K562 (cell line): ENCODE measurements at regions not wholly inside any gene's neighbourhood (a gene's known extent, or its start where the extent isn't known, plus 50 kb on each side); places are given as distances from the start of the nearest gene placed in this dataset.

Experiments
- ATAC-seq: fragments of 200-7000 bp; cut with Tn5 transposase; 3 replicates; pipeline ENCODE4 v1.9.1; 2020; ENCODE audit warnings: moderate library complexity
- BruUV-seq: library from RNA; stranded (reverse); fragments of 400-500 nt; replicated peaks from 2 replicates; lab custom pipeline; 2021; lab: Mats Ljungman, UMichigan
- CTCF ChIA-PET: fragments of 300-600 bp; formaldehyde crosslinking; extraction: SDS; loops from one replicate; lab custom pipeline; 2021; ENCODE audit warnings: low intra/inter-chr PET ratio; lab: Yijun Ruan, JAX
- POLR2A ChIA-PET: fragments of 300-600, 350-650 bp; sonication (Branson Sonifier 250); formaldehyde crosslinking; extraction: SDS; loops from one replicate; lab custom pipeline; 2021; ENCODE audit warnings: antibody characterized with exemption, inconsistent platforms; lab: Yijun Ruan, JAX
- DNase-seq, 4 experiments: peaks; one replicate each; pipeline versions ENCODE4 v3.0.0 to v3.0.0-alpha.2; 2011 to 2018; ENCODE audit warnings: low spot score in 3 of 4, mixed read lengths in 3 of 4; ENCODE audit errors: extremely low read depth in 1 of 4
- FAIRE-seq: peaks from 2 replicates; lab custom pipeline; 2011; peaks lifted over from hg19 to GRCh38; lab: Jason Lieb, UNC
- H2AFZ ChIP-seq: 2 replicates; pipeline ENCODE4 v1.6.0; 2011; ENCODE audit warnings: low read depth, low read length, control low read depth, inconsistent platforms
- H3K27ac ChIP-seq: fragments of 200-600 bp; 3 replicates; pipeline ENCODE4 v1.8.0; 2011; ENCODE audit warnings: low read depth, mild to moderate bottlenecking, control low read depth, inconsistent platforms, low read length, moderate library complexity, mixed read lengths; ENCODE audit errors: extremely low read depth
- H3K27me3 ChIP-seq, 2 experiments: fragments of 300-600 bp in 1 of 2; 2 replicates in 1 of 2; 3 replicates in 1 of 2; pipeline versions ENCODE4 v1.6.0 to v1.8.0; 2011; ENCODE audit warnings: inconsistent platforms in 2 of 2, low read length in 2 of 2, mild to moderate bottlenecking in 1 of 2, mixed read lengths in 1 of 2, moderate library complexity in 1 of 2; ENCODE audit not compliant: control insufficient read depth in 2 of 2, insufficient read depth in 2 of 2
- H3K36me3 ChIP-seq: fragments of 300-600 bp; 3 replicates; pipeline ENCODE4 v1.8.0; 2011; ENCODE audit warnings: mild to moderate bottlenecking, low read length, inconsistent platforms; ENCODE audit not compliant: control insufficient read depth, insufficient read depth
- H3K4me1 ChIP-seq, 2 experiments: fragments of 200-600 bp in 1 of 2; replicated peaks in 1 of 2; 2 replicates in 1 of 2; 3 replicates in 1 of 2; pipeline versions ENCODE4 v1.5.1 to v1.8.0; 2011; ENCODE audit warnings: inconsistent platforms in 2 of 2, low read length in 2 of 2, mild to moderate bottlenecking in 1 of 2, mixed read lengths in 1 of 2, moderate library complexity in 1 of 2; ENCODE audit not compliant: control insufficient read depth in 2 of 2, insufficient read depth in 2 of 2
- H3K4me2 ChIP-seq: 2 replicates; pipeline ENCODE4 v1.6.1; 2011; ENCODE audit warnings: low read length, control low read depth, inconsistent platforms, mixed read lengths; ENCODE audit not compliant: insufficient read depth
- H3K4me3 ChIP-seq: fragments of 200-600 bp; sonication (generic), shearing (Covaris generic); 2 replicates; pipeline ENCODE4 v1.5.1; 2016; ENCODE audit warnings: control low read depth, inconsistent platforms
- H3K79me2 ChIP-seq: fragments of 200-600 bp; 3 replicates; pipeline ENCODE4 v1.8.0; 2011; ENCODE audit warnings: low read length, inconsistent platforms; ENCODE audit not compliant: control insufficient read depth, insufficient read depth
- H3K9ac ChIP-seq, 2 experiments: 2 replicates each; pipeline versions ENCODE4 v1.6.0 to v1.6.1; 2011; ENCODE audit warnings: low read depth in 2 of 2, low read length in 2 of 2, control low read depth in 1 of 2, inconsistent platforms in 1 of 2, mild to moderate bottlenecking in 1 of 2, mixed read lengths in 1 of 2; ENCODE audit not compliant: insufficient read depth in 1 of 2
- H3K9me1 ChIP-seq: one replicate; pipeline ENCODE4 v1.6.0; 2011; ENCODE audit warnings: inconsistent platforms, mild to moderate bottlenecking, low read length, moderate library complexity; ENCODE audit not compliant: control insufficient read depth, insufficient read depth
- H3K9me3 ChIP-seq: replicated peaks from 2 replicates; pipeline ENCODE4 v1.5.1; 2011; ENCODE audit warnings: low read depth, low read length, inconsistent platforms; ENCODE audit not compliant: control insufficient read depth, insufficient read depth
- H4K20me1 ChIP-seq: replicated peaks from 2 replicates; pipeline ENCODE4 v1.6.1; 2011; ENCODE audit warnings: low read length, inconsistent platforms, mixed read lengths; ENCODE audit not compliant: control insufficient read depth, insufficient read depth
- CREM ChIP-seq: IDR thresholded peaks from 2 replicates; pipeline ENCODE4 v1.6.1; 2014; ENCODE audit warnings: antibody characterized with exemption, low read depth
- FOXJ2 ChIP-seq: fragments of 200-800 bp; sonication (Bioruptor generic); IDR thresholded peaks from 2 replicates; pipeline ENCODE4 v1.6.1; 2016; ENCODE audit warnings: missing genetic modification characterization, missing compliant biosample characterization
- FOXJ3 ChIP-seq: sonication (generic); formaldehyde crosslinking; IDR thresholded peaks from 2 replicates; pipeline ENCODE4 v1.4.0; 2020; ENCODE audit warnings: mild to moderate bottlenecking, missing genetic modification reagents
- FOXP1 ChIP-seq: sonication (generic); formaldehyde crosslinking; IDR thresholded peaks from 2 replicates; pipeline ENCODE4 v1.8.0; 2022; ENCODE audit warnings: mild to moderate bottlenecking, missing genetic modification reagents
- NR2C2 ChIP-seq, 2 experiments: fragments of 200-800 bp in 1 of 2; sonication (Bioruptor generic) in 1 of 2; sonication (generic) in 1 of 2; formaldehyde crosslinking in 1 of 2; IDR thresholded peaks; 2 replicates each; pipeline versions ENCODE4 v1.6.1 to v1.8.0; 2016 to 2022; ENCODE audit warnings: mild to moderate bottlenecking in 1 of 2, missing compliant biosample characterization in 1 of 2, missing genetic modification characterization in 1 of 2, missing genetic modification reagents in 1 of 2
- TRIM28 ChIP-seq: fragments of 450-650 bp; IDR thresholded peaks from 2 replicates; pipeline ENCODE4 v1.6.1; 2017
- ZNF436 ChIP-seq: fragments of 250-450, 450-650 bp; sonication (Bioruptor Pico); formaldehyde crosslinking; IDR thresholded peaks from 2 replicates; pipeline ENCODE4 v1.7.0; 2020; ENCODE audit warnings: mild to moderate bottlenecking
- WGBS: fragments of 100-300 bp; shearing (Covaris generic); methylation state at CpG from one replicate; pipeline ENCODE4 v1.1.6; 2016; ENCODE audit warnings: low coverage, mixed read lengths; ENCODE audit not compliant: insufficient coverage; ENCODE audit errors: missing lambda C conversion rate; 5-methylcytosine and 5-hydroxymethylcytosine counted together
- in situ Hi-C: fragments of 300-500 bp; cut with MboI; formaldehyde crosslinking; loops from 4 replicates; pipeline ENCODE4 v1.15.0; 2018; ENCODE audit warnings: inconsistent platforms, mixed read lengths
- intact Hi-C: fragments of 100-400 bp; cut with micrococcal nuclease; formaldehyde crosslinking; loops from 2 replicates; pipeline ENCODE4 v1.14.2; 2022
- TF ChIP-seq, protein P1 (sequence below): sonication (generic); formaldehyde crosslinking; IDR thresholded peaks from 2 replicates; pipeline ENCODE4 v1.9.0; 2022; ENCODE audit warnings: mild to moderate bottlenecking, missing genetic modification reagents
- TF ChIP-seq, protein P2 (sequence below): sonication (generic); formaldehyde crosslinking; IDR thresholded peaks from 2 replicates; pipeline ENCODE4 v1.8.1; 2023; ENCODE audit warnings: mild to moderate bottlenecking, missing genetic modification reagents

DNA sequence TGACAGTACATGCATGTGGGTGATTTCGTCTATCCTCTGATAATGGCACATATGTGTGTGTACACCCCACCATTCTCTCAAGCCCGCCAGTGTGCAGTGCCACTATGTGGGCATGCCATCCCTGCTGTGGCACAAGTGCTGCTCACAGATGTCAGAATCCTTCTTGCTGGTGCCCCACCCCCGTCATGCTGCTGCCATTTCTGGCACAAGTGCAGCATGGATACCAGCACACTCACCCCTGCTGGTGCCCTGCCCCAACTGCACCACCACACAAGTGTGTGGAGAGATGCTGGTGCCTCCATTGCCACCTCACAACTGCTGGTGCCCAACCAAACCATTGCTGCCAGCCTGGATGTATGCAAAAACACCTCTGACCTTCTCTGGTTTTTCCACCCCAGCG, 1133.8 kb downstream of the TECRL start:
- H3K4me3 ChIP-seq: no peak overlapping the region
- in situ Hi-C loops (no loop called here), intact Hi-C loops (no loop called here)
- TF ChIP-seq ZNF436 (CRISPR knock-in tag) (no peak), FOXP1 (CRISPR knock-in tag) (no peak), NR2C2 (CRISPR knock-in tag; IDR thresholded peaks at IDR 0.05) (no peak), NR2C2 (tag; IDR thresholded peaks at IDR 0.05) (no peak), FOXJ2 (tag) (no peak), TRIM28 (no peak), FOXJ3 (CRISPR knock-in tag) (no peak), CREM (no peak)
- TF ChIP-seq, protein P1, sequence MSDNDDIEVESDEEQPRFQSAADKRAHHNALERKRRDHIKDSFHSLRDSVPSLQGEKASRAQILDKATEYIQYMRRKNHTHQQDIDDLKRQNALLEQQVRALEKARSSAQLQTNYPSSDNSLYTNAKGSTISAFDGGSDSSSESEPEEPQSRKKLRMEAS (CRISPR knock-in tag): no peak
- TF ChIP-seq, protein P2, sequence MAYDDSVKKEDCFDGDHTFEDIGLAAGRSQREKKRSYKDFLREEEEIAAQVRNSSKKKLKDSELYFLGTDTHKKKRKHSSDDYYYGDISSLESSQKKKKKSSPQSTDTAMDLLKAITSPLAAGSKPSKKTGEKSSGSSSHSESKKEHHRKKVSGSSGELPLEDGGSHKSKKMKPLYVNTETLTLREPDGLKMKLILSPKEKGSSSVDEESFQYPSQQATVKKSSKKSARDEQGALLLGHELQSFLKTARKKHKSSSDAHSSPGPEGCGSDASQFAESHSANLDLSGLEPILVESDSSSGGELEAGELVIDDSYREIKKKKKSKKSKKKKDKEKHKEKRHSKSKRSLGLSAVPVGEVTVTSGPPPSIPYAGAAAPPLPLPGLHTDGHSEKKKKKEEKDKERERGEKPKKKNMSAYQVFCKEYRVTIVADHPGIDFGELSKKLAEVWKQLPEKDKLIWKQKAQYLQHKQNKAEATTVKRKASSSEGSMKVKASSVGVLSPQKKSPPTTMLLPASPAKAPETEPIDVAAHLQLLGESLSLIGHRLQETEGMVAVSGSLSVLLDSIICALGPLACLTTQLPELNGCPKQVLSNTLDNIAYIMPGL: no peak
- POLR2A ChIA-PET: no interaction called here
- WGBS: 0% methylated on average over 4 of the region's 4 CpGs
- H3K4me1 ChIP-seq: no peaks in the 10 kb centered on the region
- FAIRE-seq (no peak), ATAC-seq (no peak), DNase-seq (no peak)
- no peaks in the 10 kb centered on the region for H3K9me1 ChIP-seq
- H3K27ac ChIP-seq: no peak overlapping the region
- no peak overlapping the region for H3K4me2 ChIP-seq
- no peak overlapping the region for H3K9ac ChIP-seq
- H4K20me1 ChIP-seq: no peaks in the 10 kb centered on the region
- H3K36me3 ChIP-seq: no peaks in the 10 kb centered on the region
- no peak overlapping the region for H2AFZ ChIP-seq
- no peaks in the 10 kb centered on the region for H3K27me3 ChIP-seq
- no peaks in the 10 kb centered on the region for H3K9me3 ChIP-seq
- H3K79me2 ChIP-seq: no peaks in the 10 kb centered on the region
- BruUV-seq: no TSS peak
- CTCF ChIA-PET: no interaction called here
